HFFc6 (cell line): ENCODE measurements at regions not wholly inside any gene's neighbourhood (a gene's known extent, or its start where the extent isn't known, plus 50 kb on each side); places are given as distances from the start of the nearest gene placed in this dataset.
"Not testable (repeated sequence)": the region's sequence is repeated elsewhere in the genome, so short reads cannot be mapped to it uniquely, and the experiment has no call there.

Experiments used
- DNase-seq: peaks from one replicate; pipeline ENCODE4 v3.0.0-alpha.2; 2018
- H3K27ac Mint-ChIP-seq: 2 replicates; pipeline ENCODE4 v1.8.0; 2020; ENCODE audit warnings: mild to moderate bottlenecking, mixed read lengths
- H3K27me3 Mint-ChIP-seq: 2 replicates; pipeline ENCODE4 v1.8.0; 2021; ENCODE audit warnings: mild to moderate bottlenecking, moderate library complexity, mixed read lengths; ENCODE audit not compliant: insufficient read depth
- H3K36me3 Mint-ChIP-seq: 2 replicates; pipeline ENCODE4 v1.8.0; 2021; ENCODE audit warnings: low read depth, mixed read lengths
- H3K4me1 Mint-ChIP-seq: 2 replicates; pipeline ENCODE4 v1.8.0; 2020; ENCODE audit warnings: low read depth, mixed read lengths
- H3K4me3 Mint-ChIP-seq: 2 replicates; pipeline ENCODE4 v1.8.0; 2020; ENCODE audit warnings: mild to moderate bottlenecking, moderate library complexity, mixed read lengths
- H3K9me3 Mint-ChIP-seq: 2 replicates; pipeline ENCODE4 v1.8.0; 2020; ENCODE audit warnings: mild to moderate bottlenecking, mixed read lengths
- CTCF ChIP-seq: fragments of 200-600 bp; sonication (generic); IDR thresholded peaks from 2 replicates; pipeline ENCODE4 v1.5.0; 2021; ENCODE audit warnings: antibody characterized with exemption, mild to moderate bottlenecking

GRCh38 chr17:31738996-31739699 lies 119.9 kb downstream of the COPRS start:
- Mint-ChIP-seq H3K4me3 (peak overlapping the region; percentile 41), H3K27ac (peak overlapping the region; percentile 92), H3K27me3 (no peaks in the 10 kb centered on the region), H3K36me3 (no peaks in the 10 kb centered on the region), H3K9me3 (no peaks in the 10 kb centered on the region), H3K4me1 (peaks cover 71% of the 10 kb centered on the region)
- no peak for TF ChIP-seq CTCF
- peak; percentile 71 for DNase-seq

- DNase-seq: no peak
- Mint-ChIP-seq H3K4me3 (no peak overlapping the region), H3K4me1 (peaks cover 64% of the 10 kb centered on the region), H3K27ac (peak overlapping the region; percentile 92), H3K9me3 (no peaks in the 10 kb centered on the region), H3K36me3 (no peaks in the 10 kb centered on the region), H3K27me3 (no peaks in the 10 kb centered on the region)
- no peak for TF ChIP-seq CTCF
Measured at GRCh38 chr17:31738488-31738887, 120.6 kb downstream of the COPRS start.

DNA sequence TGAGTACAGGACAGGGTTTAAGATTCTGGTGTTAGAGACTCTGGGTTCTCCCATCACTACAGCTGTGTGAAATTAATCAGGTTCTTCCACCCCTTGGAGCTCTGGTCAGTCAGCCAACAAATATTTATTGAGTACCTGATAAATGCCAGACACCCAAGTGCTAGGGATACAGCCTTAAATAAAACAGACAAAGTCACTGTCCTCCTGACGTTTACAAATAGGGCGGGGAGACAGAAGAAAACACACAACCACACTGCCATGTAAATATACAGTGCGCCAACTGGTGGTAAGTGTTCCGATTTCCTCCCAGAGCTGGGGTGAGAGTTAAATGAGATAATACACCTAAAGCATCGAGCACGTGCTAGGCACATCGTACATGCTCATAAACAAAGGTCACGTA lies 121.0 kb downstream of the COPRS start:
- Mint-ChIP-seq H3K27me3 (no peaks in the 10 kb centered on the region), H3K27ac (peak overlapping the region; percentile 92), H3K4me1 (peaks cover 60% of the 10 kb centered on the region), H3K36me3 (no peaks in the 10 kb centered on the region), H3K4me3 (no peak overlapping the region), H3K9me3 (no peaks in the 10 kb centered on the region)
- no peak for TF ChIP-seq CTCF
- DNase-seq: no peak

DNA sequence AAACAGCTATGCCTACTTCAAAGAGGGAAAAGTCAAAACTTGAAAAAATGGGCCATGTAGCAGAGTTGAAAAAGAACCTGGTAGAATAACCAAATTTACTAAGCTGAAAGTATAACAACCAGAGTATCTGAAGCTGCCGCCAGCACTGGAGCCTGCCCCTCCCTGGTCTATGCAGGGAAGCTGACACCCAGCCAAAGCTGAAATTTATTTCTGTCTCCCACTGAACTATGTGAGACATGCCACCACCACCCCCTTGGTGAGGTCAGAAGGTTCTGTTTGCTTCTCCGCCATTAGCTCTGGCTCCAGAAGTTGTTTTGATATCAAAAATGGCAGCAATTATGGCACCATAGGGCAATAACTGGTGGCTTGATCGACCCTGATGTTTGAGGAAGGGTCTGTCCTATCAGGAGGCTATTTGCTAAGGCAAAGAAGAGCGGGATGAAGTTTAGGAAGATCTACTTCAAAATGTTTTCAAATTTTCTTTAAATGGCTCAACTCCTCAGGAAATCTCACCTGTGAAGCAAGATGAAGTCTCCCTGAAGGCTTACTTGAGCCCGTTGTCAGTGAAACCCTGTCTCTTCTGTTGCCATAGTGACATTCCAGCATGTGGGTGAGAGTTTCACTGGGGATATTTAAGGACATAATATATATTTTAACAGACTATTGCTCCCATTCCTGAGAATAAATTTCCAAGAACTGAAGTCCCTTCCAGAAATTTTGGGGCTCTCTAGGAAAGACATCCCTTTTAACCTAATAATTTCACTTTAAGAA lies 122.0 kb downstream of the COPRS start:
- Mint-ChIP-seq H3K9me3 (peaks cover 2% of the 10 kb centered on the region; the same call in 1 of the 2 replicates), H3K36me3 (0 out of 2 replicates have a peak, but pooled peaks cover 2% of the 10 kb centered on the region), H3K27ac (no peak overlapping the region), H3K4me3 (no peak overlapping the region), H3K4me1 (peaks cover 53% of the 10 kb centered on the region), H3K27me3 (no peaks in the 10 kb centered on the region)
- DNase-seq: no peak
- no peak for TF ChIP-seq CTCF

- Mint-ChIP-seq H3K27me3 (no peaks in the 10 kb centered on the region), H3K4me3 (no peak overlapping the region), H3K9me3 (peaks cover 10% of the 10 kb centered on the region; the same call in 1 of the 2 replicates), H3K36me3 (peaks cover 10% of the 10 kb centered on the region; the same call in 1 of the 2 replicates), H3K4me1 (peaks cover 25% of the 10 kb centered on the region), H3K27ac (no peak overlapping the region)
- TF ChIP-seq CTCF: no peak
- DNase-seq: no peak
Measured at GRCh38 chr17:31733326-31733725, 125.7 kb downstream of the COPRS start.

DNA sequence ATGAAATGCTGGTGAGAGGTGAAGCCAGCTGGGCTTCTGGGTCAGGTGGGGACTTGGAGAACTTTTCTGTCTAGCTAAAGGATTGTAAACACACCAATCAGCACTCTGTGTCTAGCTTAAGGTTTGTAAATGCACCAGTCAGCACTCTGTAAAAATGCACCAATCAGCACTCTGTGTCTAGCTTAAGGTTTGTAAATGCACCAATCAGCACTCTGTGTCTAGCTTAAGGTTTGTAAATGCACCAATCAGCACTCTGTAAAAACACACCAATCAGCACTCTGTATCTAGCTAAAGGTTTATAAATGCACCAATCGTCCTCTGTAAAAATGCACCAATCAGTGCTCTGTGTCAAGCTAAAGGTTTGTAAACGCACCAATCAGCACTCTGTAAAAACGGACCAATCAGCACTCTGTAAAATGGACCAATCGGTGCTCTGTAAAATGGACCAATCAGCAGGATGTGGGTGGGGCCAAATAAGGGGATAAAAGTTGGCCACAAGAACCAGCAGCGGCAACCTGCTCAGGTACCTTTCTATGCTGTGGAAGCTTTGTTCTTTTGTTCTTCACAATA lies 127.4 kb downstream of the COPRS start:
- not testable (repeated sequence) for DNase-seq, H3K27me3 Mint-ChIP-seq, H3K27ac Mint-ChIP-seq, H3K4me3 Mint-ChIP-seq
- Mint-ChIP-seq H3K9me3 (peaks cover 10% of the 10 kb centered on the region; the same call in 1 of the 2 replicates), H3K4me1 (peaks cover 24% of the 10 kb centered on the region), H3K36me3 (peaks cover 10% of the 10 kb centered on the region; the same call in 1 of the 2 replicates)
